Lung (tissue), 11 donors: ENCODE measurements at regions not wholly inside any gene's neighbourhood (a gene's known extent, or its start where the extent isn't known, plus 50 kb on each side); places are given as distances from the start of the nearest gene placed in this dataset.

ENCODE experiments used
- ATAC-seq: fragments of 200-7000 bp; cut with Tn5 transposase; one replicate; pipeline ENCODE4 v1.9.1; 2020; ENCODE audit warnings: moderate number of reproducible peaks; ENCODE audit not compliant: insufficient read depth, low FRiP score
- DNase-seq, 3 donors: peaks; one replicate each; pipeline ENCODE4 v3.0.0-alpha.2; 2013 to 2017
- H3K27ac ChIP-seq, 2 donors: one replicate each; pipeline ENCODE4 v1.5.1; 2013; ENCODE audit warnings: mild to moderate bottlenecking in 2 of 2, moderate library complexity in 2 of 2, control low read depth in 1 of 2, inconsistent platforms in 1 of 2, low read depth in 1 of 2, low read length in 1 of 2
- H3K27me3 ChIP-seq, 3 donors: one replicate each; pipeline ENCODE4 v1.5.1; 2013; ENCODE audit warnings: low read length in 2 of 3; ENCODE audit not compliant: control insufficient read depth in 3 of 3, insufficient read depth in 3 of 3
- H3K36me3 ChIP-seq, 4 donors: one replicate each; pipeline ENCODE4 v1.5.1; 2013; ENCODE audit warnings: low read length in 4 of 4, mild to moderate bottlenecking in 1 of 4, moderate library complexity in 1 of 4; ENCODE audit not compliant: control insufficient read depth in 4 of 4, insufficient read depth in 4 of 4
- H3K4me1 ChIP-seq, 5 donors: one replicate each; pipeline ENCODE4 v1.5.1; 2013; ENCODE audit warnings: low read length in 5 of 5, mild to moderate bottlenecking in 2 of 5, moderate library complexity in 1 of 5; ENCODE audit not compliant: control insufficient read depth in 5 of 5, insufficient read depth in 5 of 5
- H3K4me3 ChIP-seq: one replicate; pipeline ENCODE4 v1.5.1; 2013; ENCODE audit warnings: mild to moderate bottlenecking, control low read depth, moderate library complexity
- H3K9ac ChIP-seq, 2 donors: one replicate each; pipeline ENCODE4 v1.5.1; 2013; ENCODE audit warnings: low read length in 2 of 2, control low read depth in 1 of 2; ENCODE audit not compliant: insufficient read depth in 1 of 2
- H3K9me3 ChIP-seq, 4 donors: one replicate each; pipeline ENCODE4 v1.5.1; 2013; ENCODE audit warnings: low read length in 3 of 4, mild to moderate bottlenecking in 1 of 4, moderate library complexity in 1 of 4; ENCODE audit not compliant: control insufficient read depth in 4 of 4, insufficient read depth in 3 of 4
- WGBS, 2 donors: extraction: QIAGEN DNeasy Blood & Tissue Kit; methylation state at CpG; one replicate each; pipeline ENCODE4 v1.1.7; 2013; 5-methylcytosine and 5-hydroxymethylcytosine counted together
- TF ChIP-seq, protein P1 (sequence below): IDR thresholded peaks from 2 replicates; pipeline ENCODE4 v1.5.1; 2012; ENCODE audit warnings: mild to moderate bottlenecking; ENCODE audit errors: control extremely low read depth, extremely low read depth
- donor health status: control.
- donor health status: control.
- donor health status: Bipolar disorder and iron deficiency.
- donor health status: healthy.
- donor health status: DM: yes; HTN: yes; CAD: no.

- no peak overlapping the region for H3K27ac ChIP-seq
- no peak for ATAC-seq
- no peaks in the 10 kb centered on the region for H3K27me3 ChIP-seq
- 71 to 84% methylated on average over 3 of the region's 3 CpGs for WGBS, 2 donors
- peaks cover 0 to 13% (median 0%) of the 10 kb centered on the region in 5 donors for H3K4me1 ChIP-seq
- no peaks in the 10 kb centered on the region for H3K36me3 ChIP-seq
- no peak overlapping the region for H3K4me3 ChIP-seq
- H3K9me3 ChIP-seq, result no peaks in the 10 kb centered on the region
- TF ChIP-seq, protein P1, sequence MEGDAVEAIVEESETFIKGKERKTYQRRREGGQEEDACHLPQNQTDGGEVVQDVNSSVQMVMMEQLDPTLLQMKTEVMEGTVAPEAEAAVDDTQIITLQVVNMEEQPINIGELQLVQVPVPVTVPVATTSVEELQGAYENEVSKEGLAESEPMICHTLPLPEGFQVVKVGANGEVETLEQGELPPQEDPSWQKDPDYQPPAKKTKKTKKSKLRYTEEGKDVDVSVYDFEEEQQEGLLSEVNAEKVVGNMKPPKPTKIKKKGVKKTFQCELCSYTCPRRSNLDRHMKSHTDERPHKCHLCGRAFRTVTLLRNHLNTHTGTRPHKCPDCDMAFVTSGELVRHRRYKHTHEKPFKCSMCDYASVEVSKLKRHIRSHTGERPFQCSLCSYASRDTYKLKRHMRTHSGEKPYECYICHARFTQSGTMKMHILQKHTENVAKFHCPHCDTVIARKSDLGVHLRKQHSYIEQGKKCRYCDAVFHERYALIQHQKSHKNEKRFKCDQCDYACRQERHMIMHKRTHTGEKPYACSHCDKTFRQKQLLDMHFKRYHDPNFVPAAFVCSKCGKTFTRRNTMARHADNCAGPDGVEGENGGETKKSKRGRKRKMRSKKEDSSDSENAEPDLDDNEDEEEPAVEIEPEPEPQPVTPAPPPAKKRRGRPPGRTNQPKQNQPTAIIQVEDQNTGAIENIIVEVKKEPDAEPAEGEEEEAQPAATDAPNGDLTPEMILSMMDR, result no peak
- no peak overlapping the region for H3K9ac ChIP-seq
- DNase-seq, result peak; percentile 16 to 88 (median 66)
Measured at GRCh38 chr6:145244349-145245100, 490.8 kb downstream of the EPM2A start.

GRCh38 chr6:145245119-145245518, 490.2 kb downstream of the EPM2A start:
- H3K27me3 ChIP-seq, result no peaks in the 10 kb centered on the region
- no peaks in the 10 kb centered on the region for H3K36me3 ChIP-seq
- no peak overlapping the region for H3K9ac ChIP-seq
- WGBS, 2 donors, result 65 to 76% methylated on average over 4 of the region's 4 CpGs
- TF ChIP-seq, protein P1, result no peak
- ATAC-seq (no peak), DNase-seq (peak in 1 of 3 donors; percentile 60)
- H3K4me3 ChIP-seq, result no peak overlapping the region
- H3K4me1 ChIP-seq, result peaks cover 0 to 13% (median 0%) of the 10 kb centered on the region in 5 donors
- no peaks in the 10 kb centered on the region for H3K9me3 ChIP-seq
- H3K27ac ChIP-seq, result no peak overlapping the region

- no peak overlapping the region for H3K27ac ChIP-seq
- H3K27me3 ChIP-seq, result no peaks in the 10 kb centered on the region
- TF ChIP-seq, protein P1, result no peak
- H3K4me3 ChIP-seq, result no peak overlapping the region
- WGBS, 2 donors, result 62 to 65% methylated on average over 6 of the region's 6 CpGs
- peaks cover 0 to 13% (median 0%) of the 10 kb centered on the region in 5 donors for H3K4me1 ChIP-seq
- H3K36me3 ChIP-seq, result no peaks in the 10 kb centered on the region
- no peaks in the 10 kb centered on the region for H3K9me3 ChIP-seq
- no peak for DNase-seq
- no peak for ATAC-seq
- H3K9ac ChIP-seq, result no peak overlapping the region
Measured at GRCh38 chr6:145247692-145248419, 487.5 kb downstream of the EPM2A start.
